ENCODE measurements at regions not wholly inside any gene's neighbourhood (a gene's known extent, or its start where the extent isn't known, plus 50 kb on each side); places are given as distances from the start of the nearest gene placed in this dataset.
A peak's percentile ranks its signal among the peaks of the same experiment; 100 is the strongest.

GRCh38 chr1:39105061-39105840 lies 79.1 kb downstream of the NDUFS5 start:
- no peak overlapping the region for H3K27ac ChIP-seq (replicated peaks)
- DNase-seq (ENCODE audit: low read depth in 1 of 2, low spot score in 1 of 2), result no peak
- TF ChIP-seq SPI1 (IDR thresholded peaks at IDR 0.05; ENCODE audit: borderline replicate concordance, low read depth) (no peak), REST (IDR thresholded peaks at IDR 0.05; ENCODE audit: insufficient replicate concordance, low read depth) (no peak), CTCF (IDR thresholded peaks at IDR 0.05; ENCODE audit: insufficient read depth, low read length) (no peak), POLR2AphosphoS5 (IDR thresholded peaks at IDR 0.05; ENCODE audit: low read depth) (no peak), GABPA (IDR thresholded peaks at IDR 0.05; ENCODE audit: low read depth) (no peak)
- peak overlapping the region; percentile 36 for H3K4me3 ChIP-seq (replicated peaks; ENCODE audit: insufficient read depth, low read length)
- H3K27me3 ChIP-seq (ENCODE audit: insufficient read depth, poor library complexity, severe bottlenecking), result peaks cover 25% of the 10 kb centered on the region

GRCh38 chr1:39105841-39106765 lies 80.0 kb downstream of the NDUFS5 start:
- TF ChIP-seq GABPA (IDR thresholded peaks at IDR 0.05; ENCODE audit: low read depth), result no peak
- TF ChIP-seq SPI1 (IDR thresholded peaks at IDR 0.05; ENCODE audit: borderline replicate concordance, low read depth), result no peak
- TF ChIP-seq CTCF (IDR thresholded peaks at IDR 0.05; ENCODE audit: insufficient read depth, low read length), result no peak
- no peak for TF ChIP-seq REST (IDR thresholded peaks at IDR 0.05; ENCODE audit: insufficient replicate concordance, low read depth)
- TF ChIP-seq POLR2AphosphoS5 (IDR thresholded peaks at IDR 0.05; ENCODE audit: low read depth), result no peak
- Histone ChIP-seq H3K27me3 (ENCODE audit: insufficient read depth, poor library complexity, severe bottlenecking) (peaks cover 25% of the 10 kb centered on the region), H3K4me3 (replicated peaks; ENCODE audit: insufficient read depth, low read length) (peak overlapping the region; percentile 36), H3K27ac (replicated peaks) (no peak overlapping the region)
- no peak for DNase-seq (ENCODE audit: low read depth in 1 of 2, low spot score in 1 of 2)

GRCh38 chr1:39106801-39107327 lies 80.7 kb downstream of the NDUFS5 start:
- peaks cover 25% of the 10 kb centered on the region for H3K27me3 ChIP-seq (ENCODE audit: insufficient read depth, poor library complexity, severe bottlenecking)
- no peak overlapping the region for H3K27ac ChIP-seq (replicated peaks)
- DNase-seq (ENCODE audit: low read depth in 1 of 2, low spot score in 1 of 2), result no peak
- TF ChIP-seq REST (IDR thresholded peaks at IDR 0.05; ENCODE audit: insufficient replicate concordance, low read depth) (no peak), CTCF (IDR thresholded peaks at IDR 0.05; ENCODE audit: insufficient read depth, low read length) (no peak), GABPA (IDR thresholded peaks at IDR 0.05; ENCODE audit: low read depth) (no peak), POLR2AphosphoS5 (IDR thresholded peaks at IDR 0.05; ENCODE audit: low read depth) (no peak), SPI1 (IDR thresholded peaks at IDR 0.05; ENCODE audit: borderline replicate concordance, low read depth) (no peak)
- H3K4me3 ChIP-seq (replicated peaks; ENCODE audit: insufficient read depth, low read length), result no peak overlapping the region
